Keratinocyte (primary cell): ENCODE measurements at regions not wholly inside any gene's neighbourhood (a gene's known extent, or its start where the extent isn't known, plus 50 kb on each side); places are given as distances from the start of the nearest gene placed in this dataset.

Experiments used
- DNase-seq: peaks from one replicate; pipeline ENCODE4 v3.0.0-alpha.2; 2011; ENCODE audit warnings: low read depth, missing footprints, low spot score
- FAIRE-seq: peaks from 2 replicates; lab custom pipeline; 2011; peaks lifted over from hg19 to GRCh38; lab: Jason Lieb, UNC
- H2AFZ ChIP-seq: 2 replicates; pipeline ENCODE4 v1.6.0; 2012; ENCODE audit warnings: low read length, control low read depth, inconsistent platforms; ENCODE audit not compliant: control insufficient read depth
- H3K27ac ChIP-seq: 2 replicates; pipeline ENCODE4 v1.5.1; 2011; ENCODE audit warnings: low read length; ENCODE audit not compliant: control insufficient read depth, insufficient read depth
- H3K27me3 ChIP-seq: 3 replicates; pipeline ENCODE4 v1.6.0; 2011; ENCODE audit warnings: low read length; ENCODE audit not compliant: control insufficient read depth, insufficient read depth; ENCODE audit errors: extremely low read depth
- H3K36me3 ChIP-seq, 2 experiments: 2 replicates in 1 of 2; 3 replicates in 1 of 2; pipeline ENCODE4 v1.5.1; 2011; ENCODE audit warnings: low read length in 2 of 2, mild to moderate bottlenecking in 1 of 2; ENCODE audit not compliant: control insufficient read depth in 2 of 2, insufficient read depth in 2 of 2; ENCODE audit errors: extremely low read depth in 1 of 2
- H3K4me1 ChIP-seq: 3 replicates; pipeline ENCODE4 v1.5.1; 2011; ENCODE audit warnings: low read length; ENCODE audit not compliant: control insufficient read depth, insufficient read depth; ENCODE audit errors: extremely low read depth
- H3K4me2 ChIP-seq: 3 replicates; pipeline ENCODE4 v1.6.0; 2011; ENCODE audit warnings: low read depth, low read length; ENCODE audit not compliant: control insufficient read depth, insufficient read depth; ENCODE audit errors: extremely low read depth
- H3K4me3 ChIP-seq, 3 experiments: fragments of 200-600 bp in 1 of 3; sonication (generic) in 1 of 3; 2 replicates in 2 of 3; 3 replicates in 1 of 3; pipeline ENCODE4 v1.5.1; 2011 to 2016; ENCODE audit warnings: low read length in 3 of 3, mild to moderate bottlenecking in 3 of 3, control low read depth in 2 of 3, inconsistent platforms in 1 of 3, low read depth in 1 of 3, mixed read lengths in 1 of 3, mixed run types in 1 of 3, moderate library complexity in 1 of 3; ENCODE audit not compliant: control insufficient read depth in 2 of 3, insufficient read depth in 2 of 3; ENCODE audit errors: extremely low read depth in 1 of 3
- H3K79me2 ChIP-seq: 2 replicates; pipeline ENCODE4 v1.6.0; 2012; ENCODE audit warnings: low read length; ENCODE audit not compliant: control insufficient read depth, insufficient read depth
- H3K9ac ChIP-seq: 3 replicates; pipeline ENCODE4 v1.6.0; 2011; ENCODE audit warnings: low read length; ENCODE audit not compliant: control insufficient read depth, insufficient read depth; ENCODE audit errors: extremely low read depth
- H3K9me1 ChIP-seq: 3 replicates; pipeline ENCODE4 v1.6.0; 2011; ENCODE audit warnings: low read length; ENCODE audit not compliant: control insufficient read depth, insufficient read depth; ENCODE audit errors: extremely low read depth
- H3K9me3 ChIP-seq: 2 replicates; pipeline ENCODE4 v1.5.1; 2012; ENCODE audit warnings: low read depth, low read length; ENCODE audit not compliant: control insufficient read depth
- H4K20me1 ChIP-seq: 3 replicates; pipeline ENCODE4 v1.6.0; 2011; ENCODE audit warnings: low read length; ENCODE audit not compliant: control insufficient read depth, insufficient read depth; ENCODE audit errors: extremely low read depth
- CTCF ChIP-seq, 3 experiments: IDR thresholded peaks in 1 of 3; conservative IDR thresholded peaks in 1 of 3; optimal IDR thresholded peaks in 1 of 3; 2 replicates in 2 of 3; 3 replicates in 1 of 3; pipeline versions ENCODE3 to v1.5.1; 2011; ENCODE audit warnings: low read length in 3 of 3, mild to moderate bottlenecking in 3 of 3, moderate library complexity in 2 of 3, control low read depth in 1 of 3, inconsistent platforms in 1 of 3; ENCODE audit not compliant: insufficient read depth in 2 of 3; ENCODE audit errors: extremely low read depth in 1 of 3
- EZH2 ChIP-seq: IDR thresholded peaks from one replicate; pipeline ENCODE4 v1.6.1; 2012; ENCODE audit warnings: inconsistent platforms, mild to moderate bottlenecking, low read length, moderate library complexity
- dilution Hi-C: fragments of 300-500 bp; cut with MboI; formaldehyde crosslinking; loops from one replicate; pipeline ENCODE4 v1.7.0; 2020; ENCODE audit warnings: low sequenced_read_pairs; ENCODE audit not compliant: extremely low pct_ligation_motif_present

GRCh38 chr12:94038605-94039004, 109.8 kb upstream of the PLXNC1 start:
- peaks cover 2% of the 10 kb centered on the region for H3K9me3 ChIP-seq
- H3K79me2 ChIP-seq = no peaks in the 10 kb centered on the region
- no peaks in the 10 kb centered on the region for H3K36me3 ChIP-seq
- H2AFZ ChIP-seq = no peak overlapping the region
- H4K20me1 ChIP-seq = no peaks in the 10 kb centered on the region
- no peaks in the 10 kb centered on the region for H3K4me1 ChIP-seq
- H3K9me1 ChIP-seq = no peaks in the 10 kb centered on the region
- FAIRE-seq (no peak), DNase-seq (no peak)
- H3K4me3 ChIP-seq = no peak overlapping the region
- TF ChIP-seq EZH2 (no peak), CTCF (optimal IDR thresholded peaks at IDR 0.05 in 1 of 3, IDR thresholded peaks at IDR 0.05 in 1 of 3, conservative IDR thresholded peaks at IDR 0.05 in 1 of 3; ENCODE audit: extremely low read depth in 1 of 3, insufficient read depth in 2 of 3, low read length in 3 of 3) (no peak)
- H3K27ac ChIP-seq = no peak overlapping the region
- H3K27me3 ChIP-seq = peaks cover 2% of the 10 kb centered on the region
- dilution Hi-C loops = no loop called here
- H3K9ac ChIP-seq = no peak overlapping the region
- no peak overlapping the region for H3K4me2 ChIP-seq

- Histone ChIP-seq H2AFZ (no peak overlapping the region), H4K20me1 (no peaks in the 10 kb centered on the region), H3K9me3 (peaks cover 1% of the 10 kb centered on the region), H3K4me1 (no peaks in the 10 kb centered on the region), H3K9me1 (no peaks in the 10 kb centered on the region), H3K79me2 (no peaks in the 10 kb centered on the region), H3K4me3 (no peak overlapping the region), H3K36me3 (no peaks in the 10 kb centered on the region), H3K4me2 (no peak overlapping the region), H3K9ac (no peak overlapping the region), H3K27me3 (no peaks in the 10 kb centered on the region), H3K27ac (no peak overlapping the region)
- DNase-seq (no peak), FAIRE-seq (no peak)
- dilution Hi-C loops = no loop called here
- no peak for TF ChIP-seq CTCF (optimal IDR thresholded peaks at IDR 0.05 in 1 of 3, IDR thresholded peaks at IDR 0.05 in 1 of 3, conservative IDR thresholded peaks at IDR 0.05 in 1 of 3; ENCODE audit: extremely low read depth in 1 of 3, insufficient read depth in 2 of 3, low read length in 3 of 3)
- no peak for TF ChIP-seq EZH2
These were observed 109.1 kb upstream of the PLXNC1 start for GRCh38 chr12:94039199-94039840.
